ENCODE measurements at regions not wholly inside any gene's neighbourhood (a gene's known extent, or its start where the extent isn't known, plus 50 kb on each side); places are given as distances from the start of the nearest gene placed in this dataset.

DNA sequence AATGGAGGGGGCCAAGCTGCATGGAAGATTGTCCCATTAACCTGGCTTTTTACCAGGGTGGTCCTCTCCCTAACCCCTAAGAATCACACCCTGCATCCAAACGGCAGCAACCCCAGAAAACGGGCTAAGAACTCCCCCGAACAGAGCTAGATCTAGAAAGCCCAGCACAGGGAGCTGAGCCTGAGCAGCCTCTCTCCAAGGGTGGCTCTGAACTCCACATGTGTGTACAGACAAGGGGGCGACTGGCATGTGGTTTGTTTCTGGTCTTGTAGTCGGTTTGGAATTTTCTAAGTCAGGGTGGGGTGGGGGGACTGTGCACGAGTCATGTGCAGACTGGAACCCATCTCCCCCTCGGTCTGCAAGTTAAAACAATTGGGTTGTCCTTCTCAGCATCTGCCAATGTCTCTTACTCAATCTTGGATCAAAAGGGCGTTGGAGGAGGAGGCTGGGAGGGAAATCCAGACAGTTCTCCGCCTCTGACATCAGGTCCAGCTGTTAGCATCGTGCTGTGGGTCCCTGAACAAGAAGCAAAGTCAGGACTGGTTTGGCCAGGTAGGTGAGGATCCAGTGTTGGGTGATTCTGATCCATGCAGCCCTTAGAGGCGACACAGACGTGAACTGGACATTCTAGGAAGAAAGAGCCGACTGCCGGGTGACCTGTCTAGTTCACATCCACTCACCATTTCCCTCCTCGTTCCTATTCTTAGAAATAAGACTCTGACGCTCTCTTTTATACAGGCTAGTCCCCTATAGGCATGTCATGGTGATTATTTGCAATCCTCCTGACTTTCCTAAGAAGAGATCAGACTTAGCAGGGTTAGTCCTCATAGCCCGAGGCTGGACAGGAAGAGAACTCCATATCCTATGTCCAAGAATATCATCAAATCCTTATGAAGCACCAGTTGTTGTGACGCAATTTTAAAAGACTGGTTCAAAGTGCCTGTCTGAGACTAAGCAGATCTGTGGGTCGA, 381.8 kb downstream of the SOX9 start:
- no peak for DNase-seq (ENCODE audit: low spot score)

DNA sequence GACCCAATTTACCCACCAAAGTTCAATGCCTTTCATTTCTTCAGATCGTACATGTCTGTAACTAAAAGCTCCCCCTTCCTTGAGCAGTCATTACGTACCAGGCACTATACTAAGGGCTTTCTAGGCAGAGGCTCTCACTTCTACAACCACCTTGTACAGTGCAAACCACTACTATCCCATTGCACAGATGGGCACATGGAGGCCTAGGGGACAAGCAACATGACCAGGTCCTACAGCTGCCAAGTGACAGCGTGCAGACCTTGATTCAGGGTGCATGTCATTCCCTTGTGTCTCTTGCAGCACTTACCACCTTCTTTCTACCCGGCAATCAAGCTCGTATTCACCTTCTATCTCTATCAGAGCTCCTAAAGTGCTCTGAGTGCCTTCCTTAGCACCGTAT, 382.7 kb downstream of the SOX9 start:
- DNase-seq (ENCODE audit: low spot score), result no peak

DNA sequence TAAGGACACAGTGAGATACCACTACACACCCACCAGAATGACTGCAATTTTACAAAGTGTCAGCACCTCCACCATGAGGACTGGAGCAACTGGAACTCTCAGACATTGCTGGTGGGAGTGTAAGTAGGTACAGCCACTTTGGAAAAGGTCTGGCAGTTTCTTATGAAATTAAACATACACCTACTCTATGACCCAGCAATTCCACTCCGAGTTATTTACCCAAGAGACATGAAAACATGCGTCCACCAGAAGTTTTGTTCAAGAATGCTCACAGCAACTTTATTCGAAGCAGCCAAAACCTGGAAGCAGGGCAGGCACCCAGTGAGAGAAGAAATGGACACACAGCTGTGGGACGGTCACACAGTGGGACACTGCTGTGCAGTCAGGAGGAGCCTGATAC, 384.0 kb downstream of the SOX9 start:
- DNase-seq (ENCODE audit: low spot score), result no peak

DNA sequence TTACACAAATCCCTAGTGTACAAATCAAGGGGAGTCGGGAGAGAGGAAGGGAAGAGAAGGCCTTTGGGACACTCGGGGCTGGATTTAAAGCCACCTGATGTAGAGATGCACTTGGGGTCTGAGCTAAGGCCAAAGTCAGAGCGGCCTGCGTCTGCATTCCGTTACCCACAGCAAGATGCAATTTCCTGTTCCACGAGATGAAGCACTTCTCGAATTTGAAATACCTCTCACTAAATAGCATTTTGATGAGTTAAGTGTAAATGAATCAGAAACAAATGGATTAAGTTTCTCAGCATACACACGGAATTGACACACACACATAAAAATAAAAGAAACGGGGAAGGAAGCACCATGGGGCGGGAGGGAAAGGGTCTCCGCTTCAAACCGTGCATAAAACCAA, 386.0 kb downstream of the SOX9 start:
- no peak for DNase-seq (ENCODE audit: low spot score)

DNA sequence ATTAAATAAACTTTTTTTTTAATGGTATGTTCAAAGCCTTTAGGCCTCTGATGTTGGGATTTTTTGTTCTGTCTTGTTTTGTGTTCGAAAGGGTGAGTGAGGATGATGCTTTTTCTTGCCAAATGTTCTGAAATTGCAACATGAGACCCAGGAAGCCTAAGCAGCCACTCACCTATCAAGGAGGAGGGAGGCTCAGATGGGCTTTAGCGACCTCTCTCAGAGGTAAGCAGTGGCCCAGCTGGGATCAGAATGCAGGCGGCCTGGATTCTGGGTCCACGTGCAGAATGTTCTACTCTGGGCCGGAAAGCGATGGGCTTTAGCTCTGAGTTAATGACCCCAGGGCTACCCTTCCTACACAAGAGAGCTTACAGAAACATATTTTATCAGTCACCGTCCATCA, 386.6 kb downstream of the SOX9 start:
- DNase-seq (ENCODE audit: low spot score), result no peak

DNA sequence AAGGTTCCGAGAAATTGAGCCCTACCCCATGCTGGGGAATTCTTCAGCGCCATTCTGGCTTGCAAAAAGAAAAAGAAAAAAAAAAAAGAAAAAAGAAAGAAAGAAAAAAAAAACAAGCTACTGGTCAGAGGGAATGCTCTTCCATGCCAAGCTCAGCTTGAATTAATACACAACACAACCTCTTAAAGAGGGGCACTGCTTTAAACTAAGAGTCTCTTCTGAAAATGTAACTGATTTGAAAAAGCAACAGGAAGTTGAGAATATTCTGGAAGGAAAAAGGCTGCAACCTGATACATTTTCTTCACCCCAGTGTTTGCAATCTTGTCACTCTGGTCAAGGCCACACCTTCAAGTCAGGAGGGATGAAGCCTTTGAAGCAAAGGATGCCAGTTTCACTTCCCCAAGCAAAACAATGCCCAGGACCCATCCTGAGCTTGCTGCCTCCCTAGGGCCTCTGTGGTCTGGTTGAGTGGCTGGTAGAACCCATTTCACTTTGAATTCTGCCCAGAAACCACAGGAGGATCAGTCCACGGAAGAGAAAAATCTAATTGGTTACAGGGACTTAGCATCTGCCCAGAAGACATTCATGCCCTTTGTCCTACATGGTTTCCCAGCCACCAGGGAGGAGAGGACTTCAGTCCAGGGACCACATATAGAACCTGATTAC, 389.7 kb downstream of the SOX9 start:
- DNase-seq (ENCODE audit: low spot score), result no peak

DNA sequence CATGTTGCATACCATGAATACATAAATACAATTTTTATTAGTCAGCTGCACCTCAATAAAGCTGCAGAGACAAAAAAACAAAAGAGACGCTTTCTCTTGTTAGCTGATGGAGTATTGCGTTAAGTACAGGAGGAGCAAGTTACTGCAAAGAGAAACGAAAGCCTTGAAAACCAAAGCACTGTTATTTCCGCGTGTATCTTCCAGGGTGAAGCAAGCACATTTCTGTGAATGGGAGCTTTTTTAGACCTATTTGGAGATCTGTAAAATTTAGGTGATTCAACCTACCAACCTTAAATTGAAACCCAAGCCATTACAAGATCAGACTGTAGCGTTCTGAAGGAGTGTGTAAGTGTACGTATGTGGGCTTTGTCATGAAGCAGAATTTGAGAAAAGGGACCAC, 390.4 kb downstream of the SOX9 start:
- no peak for DNase-seq (ENCODE audit: low spot score)

DNA sequence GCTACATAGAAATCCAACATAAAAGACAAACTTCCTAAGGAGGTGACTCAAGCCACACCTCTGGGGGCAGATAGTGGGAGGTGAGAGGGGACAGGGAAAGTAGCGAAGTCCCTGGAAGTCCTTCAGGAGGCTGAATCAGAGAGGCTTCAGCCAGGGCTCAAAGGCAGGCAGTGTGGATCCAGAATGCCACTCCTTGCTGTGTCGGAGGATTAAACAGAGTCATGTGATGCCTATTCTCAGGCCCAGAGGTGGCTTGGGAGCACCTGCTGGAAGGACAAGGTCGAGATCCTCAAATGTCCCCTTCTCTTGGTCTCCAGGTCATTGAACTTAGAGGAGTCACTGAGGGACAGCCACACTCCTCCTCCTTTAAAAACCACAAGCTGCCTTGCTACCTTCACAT, 391.1 kb downstream of the SOX9 start:
- DNase-seq (ENCODE audit: low spot score), result no peak

DNA sequence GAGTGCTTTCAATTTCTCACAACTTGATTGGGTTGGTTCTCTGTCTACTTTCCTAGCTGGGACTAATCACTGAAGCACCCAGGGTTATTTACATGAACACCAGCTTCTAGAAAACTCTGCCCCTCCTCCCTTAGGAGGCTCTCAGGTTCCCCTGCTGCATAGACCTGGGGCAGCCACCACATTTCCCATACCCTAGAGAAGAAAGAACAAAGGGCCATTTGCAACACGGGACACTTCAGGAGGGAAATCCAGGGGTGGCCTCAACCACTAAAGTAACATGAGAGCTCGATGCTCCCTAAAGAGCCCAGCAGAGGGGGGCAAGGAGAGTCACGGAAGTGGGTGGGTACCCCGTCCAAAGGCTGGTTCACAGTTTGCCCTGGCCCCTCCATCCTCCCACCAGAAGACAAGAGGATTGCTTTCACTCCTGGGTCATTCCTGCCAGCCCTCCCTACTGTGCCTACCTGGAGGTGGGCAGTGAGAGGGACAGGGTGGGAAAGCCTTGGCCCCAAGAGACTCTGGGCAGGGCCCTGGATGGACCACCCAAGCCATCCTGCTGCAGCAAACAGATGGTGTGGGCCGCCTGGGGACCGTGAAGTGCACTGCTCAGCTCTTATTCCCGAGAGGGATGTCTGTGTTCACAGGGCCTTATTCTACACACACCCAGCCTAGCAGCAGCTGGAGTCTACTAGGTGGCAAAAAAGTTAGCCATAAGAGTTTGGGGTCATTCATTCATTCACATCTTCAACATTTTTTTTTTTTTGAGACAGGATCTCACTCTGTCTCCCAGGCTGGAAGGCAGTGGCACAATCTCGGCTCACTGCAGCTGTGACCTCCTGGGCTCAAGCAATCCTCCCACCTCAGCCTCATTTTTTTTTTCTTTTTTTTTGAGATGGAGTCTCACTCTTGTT, 392.1 kb downstream of the SOX9 start:
- no peak for DNase-seq (ENCODE audit: low spot score)

DNA sequence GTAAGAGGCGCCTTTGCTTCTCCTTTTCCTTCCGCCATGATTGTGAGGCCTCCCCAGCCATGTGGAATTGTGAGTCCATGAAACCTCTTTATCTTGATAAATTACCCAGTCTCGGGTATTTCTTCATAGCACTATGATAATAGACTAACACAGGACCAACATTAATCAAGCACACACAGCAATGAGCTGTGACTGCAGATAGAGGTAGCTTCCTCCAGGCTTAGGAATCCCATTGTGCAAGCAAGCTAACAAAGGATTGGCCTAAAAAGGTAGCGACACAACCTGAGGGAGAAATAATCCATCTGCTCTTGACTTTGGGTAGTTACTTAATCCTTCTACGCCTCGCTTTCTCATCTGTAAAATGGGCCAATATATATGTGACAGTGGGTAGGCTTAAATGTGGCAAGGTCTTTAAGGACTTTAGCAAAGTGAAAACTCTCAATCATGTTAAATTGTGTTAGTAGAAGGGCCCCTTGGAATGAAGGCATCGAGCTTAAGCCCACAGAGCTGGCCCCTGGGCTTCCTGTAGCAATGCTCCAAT, 393.6 kb downstream of the SOX9 start:
- DNase-seq (ENCODE audit: low spot score), result no peak

DNA sequence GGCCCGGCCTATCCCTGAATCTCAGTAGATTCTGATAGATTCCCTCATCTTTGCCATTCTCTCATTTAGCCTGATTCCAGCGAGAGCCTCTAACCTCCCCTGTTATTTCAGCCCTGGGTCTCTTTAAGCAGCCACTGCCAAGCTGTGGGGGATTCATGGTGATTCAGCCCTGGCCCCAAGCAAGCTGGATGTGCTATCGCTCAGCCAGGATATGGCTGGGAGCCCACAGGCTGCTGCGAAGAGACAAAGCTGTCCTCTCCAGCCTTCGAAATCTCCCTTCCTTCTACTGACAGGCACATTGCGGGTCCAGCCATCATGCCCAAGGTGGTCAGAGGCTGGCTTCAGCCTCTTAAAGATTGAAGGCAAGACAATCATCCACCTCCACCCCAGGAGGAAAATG, 394.1 kb downstream of the SOX9 start:
- DNase-seq (ENCODE audit: low spot score), result no peak

DNA sequence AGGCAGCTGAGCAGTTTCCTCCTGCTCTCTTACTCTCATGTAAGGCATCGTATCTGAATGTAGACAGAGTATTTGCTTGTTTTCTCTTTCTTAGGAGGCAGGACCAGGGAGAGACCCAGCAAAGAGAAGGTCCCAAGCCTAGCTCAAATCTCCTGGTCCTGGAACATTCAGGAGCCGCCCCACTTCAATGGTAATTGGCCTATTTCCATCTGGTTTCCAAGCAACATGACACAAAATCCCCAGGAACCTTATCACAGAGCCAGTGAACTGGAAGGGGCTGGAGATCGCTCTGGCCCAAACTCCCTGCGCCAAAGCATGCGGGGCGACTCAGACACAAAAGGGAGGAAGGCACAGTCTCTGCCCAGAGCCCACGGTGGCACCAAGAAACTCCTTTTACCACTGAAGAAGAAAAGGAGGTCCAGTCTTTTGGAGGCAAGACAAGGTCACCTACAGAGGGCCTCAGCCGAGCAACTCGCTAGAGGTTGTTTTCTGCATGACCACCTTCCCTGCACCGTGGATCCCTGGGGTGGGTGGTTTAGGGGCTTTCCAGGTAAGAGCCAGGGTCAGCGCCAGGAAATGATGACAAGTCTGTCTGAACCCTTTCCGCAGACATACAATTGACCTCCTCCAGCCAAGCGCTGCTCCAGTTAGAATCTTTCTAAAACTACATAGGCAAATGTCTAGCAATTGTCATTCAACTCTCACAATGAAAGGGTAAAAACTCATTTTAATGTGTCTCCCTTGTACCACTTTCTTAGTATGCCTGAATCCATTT, 394.7 kb downstream of the SOX9 start:
- DNase-seq (ENCODE audit: low spot score), result no peak

DNA sequence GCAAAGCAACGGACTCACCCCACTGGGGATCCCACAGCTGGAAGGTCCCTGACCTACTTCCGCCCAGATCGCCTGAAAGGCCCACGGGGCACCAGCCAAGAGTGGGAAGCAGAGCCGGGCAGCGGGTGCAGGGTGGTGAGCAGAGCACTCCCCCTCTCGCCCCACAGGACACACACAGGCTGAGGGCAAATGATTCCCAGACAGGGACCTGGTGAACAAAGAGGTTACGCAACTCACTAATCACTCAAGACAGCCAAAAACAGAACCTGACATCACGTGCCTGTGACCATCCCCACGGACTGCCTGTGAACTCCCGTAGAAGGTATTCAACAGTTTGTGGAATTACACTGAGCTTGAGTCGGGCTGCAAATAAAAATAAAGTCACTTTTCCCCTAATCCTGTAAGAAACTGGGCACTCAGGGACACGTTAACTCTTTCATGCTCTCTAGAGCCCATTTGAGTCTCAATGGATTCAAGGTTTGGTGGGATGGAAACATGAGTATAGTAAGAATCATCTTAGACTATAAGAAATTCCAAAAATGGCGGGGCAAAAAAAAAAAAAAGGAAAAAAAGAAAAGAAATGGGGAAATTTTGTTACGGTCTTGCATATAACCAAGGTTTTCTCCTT, 396.1 kb downstream of the SOX9 start:
- no peak for DNase-seq (ENCODE audit: low spot score)

DNA sequence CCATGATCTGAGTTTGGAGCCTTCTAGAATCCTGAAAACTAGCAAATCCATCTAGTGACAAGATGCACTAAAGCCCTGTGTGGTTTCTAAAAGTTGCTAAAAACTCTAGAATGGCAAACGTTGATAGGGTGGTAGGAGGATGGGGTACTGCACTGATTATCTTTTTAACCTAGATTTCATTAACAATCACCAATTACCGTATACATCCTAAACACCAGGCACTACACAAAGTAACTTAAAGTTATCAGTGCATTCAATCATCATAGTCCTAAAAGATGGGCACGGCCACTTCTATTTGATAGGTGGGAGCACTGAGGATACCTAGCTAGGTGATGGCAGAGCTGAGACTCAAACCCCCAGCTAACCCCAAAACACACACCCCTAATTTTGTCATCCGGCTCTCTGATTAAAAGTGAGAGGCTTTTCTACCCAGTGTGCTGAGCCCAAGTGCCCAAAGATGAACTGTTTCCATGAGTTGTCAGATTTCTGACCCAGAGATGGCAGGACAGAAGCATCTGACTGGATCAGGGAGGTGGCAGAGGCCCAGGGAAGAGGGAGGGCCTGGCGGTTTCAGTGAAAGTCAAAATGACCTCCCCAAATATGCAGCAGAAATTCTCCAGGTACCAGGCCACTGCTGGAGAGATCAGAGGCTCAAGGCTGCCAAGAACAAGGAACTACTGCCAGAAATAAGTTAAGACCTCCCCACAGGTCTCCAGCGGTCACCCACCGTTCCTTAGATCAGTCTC, 396.8 kb downstream of the SOX9 start:
- DNase-seq (ENCODE audit: low spot score), result no peak

DNA sequence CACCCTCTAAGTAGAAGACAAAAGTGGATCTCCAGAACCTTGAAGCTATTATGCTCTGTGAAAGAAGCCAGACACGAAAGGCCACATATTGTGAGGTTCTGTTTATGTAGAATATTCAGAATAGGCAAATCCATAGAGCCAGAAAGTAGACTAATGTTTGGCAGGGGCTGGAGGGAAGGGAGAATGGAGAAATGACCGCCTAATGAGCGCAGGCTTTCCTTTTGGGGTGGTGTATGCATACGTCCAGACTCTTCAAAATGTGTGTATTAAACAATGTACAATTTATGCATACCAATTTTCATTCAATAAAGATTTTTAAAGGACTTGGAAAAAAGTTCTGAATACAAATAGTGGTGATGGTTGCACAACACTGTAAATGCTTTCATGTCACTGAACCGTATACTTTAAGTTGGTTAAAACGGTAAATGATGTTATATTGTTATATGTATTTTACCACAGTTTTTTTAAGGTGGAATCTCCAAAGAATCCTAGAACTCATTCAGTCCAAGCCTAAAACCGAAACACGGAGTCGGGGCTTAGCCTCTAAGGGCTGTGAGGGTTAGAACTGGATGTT, 397.4 kb downstream of the SOX9 start:
- DNase-seq (ENCODE audit: low spot score), result no peak

DNA sequence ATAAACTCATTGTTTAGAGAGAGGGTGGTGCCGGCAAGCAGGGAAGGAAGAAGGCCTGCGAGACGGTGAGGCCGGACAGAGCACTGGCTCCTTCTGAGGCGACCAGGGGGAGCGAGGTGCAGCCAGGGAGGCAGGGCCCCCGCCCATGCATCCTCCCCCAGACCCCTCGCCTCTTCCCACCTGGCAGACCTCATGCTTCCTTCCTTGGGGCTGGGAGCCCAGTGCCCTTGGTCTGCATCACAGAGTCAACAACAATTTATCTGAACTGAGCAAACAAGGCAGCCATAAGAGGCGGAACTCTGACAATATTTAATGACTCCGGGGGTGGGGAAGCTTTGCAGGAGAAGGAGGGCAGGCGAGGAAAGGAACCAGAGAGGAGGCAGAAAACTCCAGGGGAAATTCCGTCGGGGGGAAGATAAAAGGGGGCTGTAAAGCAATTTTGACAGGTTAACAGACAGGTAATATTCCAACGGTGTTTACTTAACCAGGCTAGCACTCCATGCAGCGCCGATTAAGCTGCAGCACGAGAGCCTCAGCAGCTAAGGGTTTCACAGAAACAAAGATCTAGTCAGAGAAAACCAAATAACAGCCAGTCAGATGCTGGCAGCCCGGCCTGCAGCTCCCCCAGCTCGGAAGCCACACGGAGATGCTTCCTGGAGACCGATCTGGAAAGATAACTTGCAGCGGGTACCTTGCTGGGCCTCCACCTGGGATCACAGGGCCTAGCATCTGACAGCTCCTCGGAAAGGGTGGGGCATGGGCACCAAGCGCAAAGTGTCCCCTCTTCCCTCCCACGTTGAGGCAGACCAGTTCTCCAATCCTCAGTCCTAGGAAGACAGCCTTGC, 398.2 kb downstream of the SOX9 start:
- no peak for DNase-seq (ENCODE audit: low spot score)

DNA sequence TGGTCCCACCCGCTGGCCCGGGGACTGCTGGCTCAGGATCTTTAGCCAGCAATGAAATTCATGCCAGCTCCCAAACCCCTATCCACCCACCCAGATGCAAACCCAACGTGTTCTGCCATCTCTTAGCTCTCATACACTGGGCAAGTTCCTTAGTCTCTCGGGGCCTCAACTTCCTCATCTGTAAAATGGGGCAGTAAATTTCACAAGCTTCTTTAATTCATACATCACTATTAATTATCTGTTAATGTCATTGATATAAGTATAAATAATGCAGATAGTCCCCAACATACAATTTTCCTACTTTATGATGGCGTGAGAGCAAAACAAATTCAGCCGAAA, 398.7 kb downstream of the SOX9 start:
- no peak for DNase-seq (ENCODE audit: low spot score)

DNA sequence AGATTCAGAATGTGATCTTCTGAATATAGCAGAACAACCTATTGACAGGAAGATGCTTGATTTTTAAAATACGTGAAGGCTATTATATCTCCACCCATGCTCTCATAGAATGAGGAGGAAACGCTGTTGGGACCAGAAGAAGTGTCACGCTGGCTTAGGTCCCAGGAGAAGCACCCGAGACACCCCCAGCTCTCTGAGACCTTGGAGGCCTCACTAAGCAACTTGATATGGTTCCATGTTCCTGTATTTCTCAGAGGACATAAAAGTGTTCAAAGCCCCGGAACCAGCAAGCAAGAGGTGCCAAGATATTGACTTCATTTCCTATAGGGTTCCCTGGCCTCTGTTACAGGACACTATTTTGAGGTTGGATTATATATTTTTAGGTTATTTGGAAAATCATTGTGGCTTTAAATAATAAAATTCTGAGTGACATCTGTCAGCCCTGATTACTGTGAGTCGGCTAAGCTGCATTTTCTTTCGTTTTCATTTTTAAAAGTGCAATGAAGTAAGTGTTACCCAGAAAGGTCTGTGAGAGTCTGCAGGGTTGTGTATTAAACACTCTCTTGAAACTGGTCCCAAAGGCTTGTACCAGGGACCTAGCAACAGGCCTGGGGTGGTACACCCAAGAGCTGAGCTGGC, 400.0 kb downstream of the SOX9 start:
- no peak for DNase-seq (ENCODE audit: low spot score)

DNA sequence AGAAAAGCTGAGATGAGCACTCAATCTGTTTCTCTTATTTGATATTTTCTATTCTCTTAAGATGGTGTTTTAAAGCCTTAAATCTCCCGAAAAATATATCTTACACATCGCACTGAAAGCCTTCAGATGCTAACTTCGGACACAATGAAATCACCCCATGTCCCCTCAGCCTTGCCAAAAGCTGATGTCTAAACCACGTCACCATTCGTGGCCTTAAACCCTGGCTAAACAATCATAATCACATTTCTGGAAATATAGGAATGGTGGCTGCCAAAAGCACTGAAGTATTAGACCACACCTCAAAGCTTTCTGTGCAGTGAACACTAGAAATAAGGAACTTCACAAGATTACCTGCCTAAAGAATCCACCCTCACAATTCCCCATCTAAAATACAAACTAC, 402.7 kb downstream of the SOX9 start:
- no peak for DNase-seq (ENCODE audit: low spot score)
